DOHH2 (cell line): ENCODE measurements at regions not wholly inside any gene's neighbourhood (a gene's known extent, or its start where the extent isn't known, plus 50 kb on each side); places are given as distances from the start of the nearest gene placed in this dataset.

Source experiments
- H3F3A ChIP-seq: fragments of 200-600 bp; sonication (generic), shearing (Covaris generic); 2 replicates; pipeline ENCODE4 v1.6.0; 2016; ENCODE audit warnings: antibody characterized with exemption, mild to moderate bottlenecking; ENCODE audit not compliant: control insufficient read depth, insufficient read depth
- H3K27ac ChIP-seq: fragments of 200-600 bp; sonication (generic); 2 replicates; pipeline ENCODE4 v1.5.1; 2014; ENCODE audit warnings: low read depth, mild to moderate bottlenecking, low read length, moderate library complexity
- H3K27me3 ChIP-seq: fragments of 200-600 bp; sonication (generic); 2 replicates; pipeline ENCODE4 v1.6.1; 2014; ENCODE audit warnings: mild to moderate bottlenecking, low read length, mixed read lengths; ENCODE audit not compliant: control insufficient read depth
- H3K36me3 ChIP-seq: fragments of 200-600 bp; sonication (generic); 2 replicates; pipeline ENCODE4 v1.6.1; 2014; ENCODE audit warnings: mild to moderate bottlenecking, low read length, moderate library complexity, mixed read lengths; ENCODE audit not compliant: control insufficient read depth
- H3K4me1 ChIP-seq: fragments of 200-600 bp; sonication (generic); 2 replicates; pipeline ENCODE4 v1.6.1; 2014; ENCODE audit warnings: mild to moderate bottlenecking, low read length, mixed read lengths; ENCODE audit not compliant: control insufficient read depth
- H3K4me2 ChIP-seq: fragments of 200-600 bp; sonication (generic); 2 replicates; pipeline ENCODE4 v1.6.0; 2014; ENCODE audit warnings: mild to moderate bottlenecking, low read length, moderate library complexity
- H3K4me3 ChIP-seq: fragments of 200-600 bp; sonication (generic); 2 replicates; pipeline ENCODE4 v1.5.1; 2014; ENCODE audit warnings: mild to moderate bottlenecking, low read length, mixed read lengths
- H3K79me2 ChIP-seq: fragments of 200-600 bp; sonication (generic); 2 replicates; pipeline ENCODE4 v1.6.1; 2014; ENCODE audit warnings: mild to moderate bottlenecking, low read length, mixed read lengths; ENCODE audit not compliant: control insufficient read depth
- H3K9me2 ChIP-seq: fragments of 200-600 bp; sonication (generic); replicated peaks from 2 replicates; pipeline ENCODE4 v1.6.1; 2014; ENCODE audit warnings: mild to moderate bottlenecking, low read length, mixed read lengths; ENCODE audit not compliant: control insufficient read depth
- H3K9me3 ChIP-seq: fragments of 200-600 bp; sonication (generic); 2 replicates; pipeline ENCODE4 v1.6.1; 2014; ENCODE audit warnings: antibody characterized with exemption, low read length, mixed read lengths; ENCODE audit not compliant: control insufficient read depth, insufficient read depth
- H4K20me1 ChIP-seq: fragments of 200-600 bp; sonication (generic); 2 replicates; pipeline ENCODE4 v1.6.0; 2014; ENCODE audit warnings: low read depth, mild to moderate bottlenecking, antibody characterized with exemption, low read length, moderate library complexity; ENCODE audit not compliant: control insufficient read depth, insufficient read depth
- EZH2phosphoT487 ChIP-seq: fragments of 200-600 bp; sonication (generic); IDR thresholded peaks from 2 replicates; pipeline ENCODE4 v1.6.1; 2017; ENCODE audit warnings: borderline replicate concordance, mild to moderate bottlenecking, antibody characterized with exemption, low read length, moderate library complexity, mixed read lengths
- TF ChIP-seq, protein P1 (sequence below): fragments of 200-600 bp; sonication (generic); IDR thresholded peaks from one replicate; pipeline ENCODE4 v1.5.1; 2014; ENCODE audit warnings: antibody characterized with exemption, mild to moderate bottlenecking, low read depth, low read length; ENCODE audit not compliant: poor library complexity, severe bottlenecking

DNA sequence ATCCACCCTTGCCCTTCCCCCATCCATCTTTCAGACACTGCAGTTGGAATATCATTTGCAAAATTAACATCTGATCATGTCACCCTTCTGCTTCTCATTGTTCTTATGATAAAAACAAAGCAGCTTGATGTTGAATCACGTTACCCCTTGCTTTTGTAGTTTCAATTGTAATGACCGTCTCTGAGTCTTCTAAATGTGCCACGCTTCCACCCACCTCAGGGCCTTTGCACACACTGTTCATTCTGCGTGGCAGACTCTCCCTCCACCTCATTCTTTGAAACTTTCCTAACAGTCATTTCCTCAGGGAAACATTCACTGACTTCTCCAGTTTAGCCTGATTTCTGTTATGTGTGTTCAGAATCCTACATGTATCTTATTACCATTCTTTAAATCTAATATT is 143.6 kb upstream of the LMO4 start:
- TF ChIP-seq, protein P1, sequence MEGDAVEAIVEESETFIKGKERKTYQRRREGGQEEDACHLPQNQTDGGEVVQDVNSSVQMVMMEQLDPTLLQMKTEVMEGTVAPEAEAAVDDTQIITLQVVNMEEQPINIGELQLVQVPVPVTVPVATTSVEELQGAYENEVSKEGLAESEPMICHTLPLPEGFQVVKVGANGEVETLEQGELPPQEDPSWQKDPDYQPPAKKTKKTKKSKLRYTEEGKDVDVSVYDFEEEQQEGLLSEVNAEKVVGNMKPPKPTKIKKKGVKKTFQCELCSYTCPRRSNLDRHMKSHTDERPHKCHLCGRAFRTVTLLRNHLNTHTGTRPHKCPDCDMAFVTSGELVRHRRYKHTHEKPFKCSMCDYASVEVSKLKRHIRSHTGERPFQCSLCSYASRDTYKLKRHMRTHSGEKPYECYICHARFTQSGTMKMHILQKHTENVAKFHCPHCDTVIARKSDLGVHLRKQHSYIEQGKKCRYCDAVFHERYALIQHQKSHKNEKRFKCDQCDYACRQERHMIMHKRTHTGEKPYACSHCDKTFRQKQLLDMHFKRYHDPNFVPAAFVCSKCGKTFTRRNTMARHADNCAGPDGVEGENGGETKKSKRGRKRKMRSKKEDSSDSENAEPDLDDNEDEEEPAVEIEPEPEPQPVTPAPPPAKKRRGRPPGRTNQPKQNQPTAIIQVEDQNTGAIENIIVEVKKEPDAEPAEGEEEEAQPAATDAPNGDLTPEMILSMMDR: no peak
- TF ChIP-seq EZH2phosphoT487: no peak
- Histone ChIP-seq H3F3A (no peaks in the 10 kb centered on the region), H3K9me3 (no peaks in the 10 kb centered on the region)

DNA sequence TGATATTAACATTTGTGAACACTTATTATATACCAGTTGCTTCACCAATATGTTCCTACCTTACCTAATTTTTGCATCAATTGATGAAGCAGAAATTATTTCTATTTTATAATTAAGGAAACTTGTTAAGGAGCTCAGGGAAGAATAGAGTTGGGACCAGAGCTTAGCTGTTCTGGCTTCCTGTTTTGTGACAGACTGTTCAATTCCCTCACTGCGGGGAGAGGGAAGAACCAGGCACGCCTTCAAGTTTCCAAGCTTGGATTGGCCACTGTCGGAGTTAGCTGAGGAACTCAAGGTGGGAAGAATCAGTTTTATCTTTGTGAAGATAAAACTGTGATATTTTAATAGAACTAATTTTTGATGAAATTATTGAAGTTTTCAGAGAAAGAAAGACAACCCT is 142.3 kb upstream of the LMO4 start:
- Histone ChIP-seq H3K4me3 (no peak overlapping the region), H3K36me3 (no peaks in the 10 kb centered on the region), H3K79me2 (no peaks in the 10 kb centered on the region), H3K9me3 (no peaks in the 10 kb centered on the region), H3F3A (no peaks in the 10 kb centered on the region), H3K4me2 (no peak overlapping the region), H3K4me1 (no peaks in the 10 kb centered on the region), H3K9me2 (no peaks in the 10 kb centered on the region), H3K27me3 (peaks cover 2% of the 10 kb centered on the region; the same call in 1 of the 2 replicates), H4K20me1 (no peaks in the 10 kb centered on the region), H3K27ac (no peak overlapping the region)
- TF ChIP-seq, protein P1: no peak
- no peak for TF ChIP-seq EZH2phosphoT487

More for the DNA sequence above, 143.6 kb upstream of the LMO4 start:
- no peak overlapping the region for H3K4me3 ChIP-seq
- H3K9me2 ChIP-seq: no peaks in the 10 kb centered on the region
- no peaks in the 10 kb centered on the region for H3K36me3 ChIP-seq
- no peaks in the 10 kb centered on the region for H3K4me1 ChIP-seq
- H3K79me2 ChIP-seq: no peaks in the 10 kb centered on the region
- H3K27me3 ChIP-seq: no peaks in the 10 kb centered on the region; the same call in 1 of the 2 replicates
- no peak overlapping the region for H3K27ac ChIP-seq
- no peak overlapping the region for H3K4me2 ChIP-seq
- H4K20me1 ChIP-seq: no peaks in the 10 kb centered on the region

DNA sequence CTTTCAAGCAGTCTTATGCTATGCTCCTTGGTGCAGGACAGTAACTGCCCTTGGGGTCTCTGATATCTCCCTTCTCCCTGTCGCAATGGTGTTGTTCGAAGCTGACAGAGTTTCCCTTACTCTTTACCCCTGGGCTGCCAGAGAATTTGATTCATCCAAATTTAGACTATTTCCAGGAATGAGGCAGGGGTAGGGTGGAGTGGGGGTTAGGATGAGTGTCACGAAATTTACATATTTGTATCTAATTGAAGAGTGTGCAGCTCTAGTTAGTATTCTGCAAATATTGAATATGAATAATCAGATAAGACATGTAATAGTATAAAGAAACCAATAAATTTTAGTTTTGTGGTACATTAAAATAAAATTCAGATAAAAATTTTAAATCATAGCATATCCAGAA is 140.0 kb upstream of the LMO4 start:
- no peaks in the 10 kb centered on the region for H3K9me2 ChIP-seq
- H4K20me1 ChIP-seq: no peaks in the 10 kb centered on the region
- TF ChIP-seq, protein P1: no peak
- TF ChIP-seq EZH2phosphoT487: no peak
- H3K36me3 ChIP-seq: no peaks in the 10 kb centered on the region
- no peaks in the 10 kb centered on the region for H3K79me2 ChIP-seq
- no peaks in the 10 kb centered on the region for H3F3A ChIP-seq
- no peak overlapping the region for H3K27ac ChIP-seq
- H3K4me1 ChIP-seq: no peaks in the 10 kb centered on the region
- H3K9me3 ChIP-seq: no peaks in the 10 kb centered on the region
- 0 out of 2 replicates have a peak, but pooled peaks cover 3% of the 10 kb centered on the region for H3K27me3 ChIP-seq
- no peak overlapping the region for H3K4me3 ChIP-seq
- no peak overlapping the region for H3K4me2 ChIP-seq

DNA sequence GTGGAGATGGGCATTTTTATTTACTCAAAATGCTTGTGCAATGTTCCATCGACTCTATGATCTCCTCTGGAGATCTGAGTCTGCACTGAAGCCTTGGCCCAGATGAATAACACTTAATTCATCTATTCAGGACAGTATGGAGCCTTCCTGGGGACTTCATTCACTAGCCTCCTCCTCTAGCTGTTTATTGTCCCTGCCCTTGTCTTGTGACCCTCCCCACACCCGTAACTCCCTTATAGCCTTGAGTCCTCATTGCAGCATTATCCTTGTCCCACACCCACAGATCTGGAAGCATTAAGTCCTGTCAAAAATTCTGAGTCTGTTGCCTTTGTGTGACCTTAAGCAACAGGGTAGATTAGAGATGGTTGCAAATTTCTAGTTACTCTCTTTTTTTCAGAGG is 138.3 kb upstream of the LMO4 start:
- TF ChIP-seq, protein P1: no peak
- no peak for TF ChIP-seq EZH2phosphoT487
- no peaks in the 10 kb centered on the region for H3K79me2 ChIP-seq
- H3K9me3 ChIP-seq: no peaks in the 10 kb centered on the region
- no peaks in the 10 kb centered on the region for H4K20me1 ChIP-seq
- H3F3A ChIP-seq: no peaks in the 10 kb centered on the region
- H3K4me2 ChIP-seq: no peak overlapping the region
- no peaks in the 10 kb centered on the region for H3K9me2 ChIP-seq
- H3K36me3 ChIP-seq: no peaks in the 10 kb centered on the region
- no peak overlapping the region for H3K4me3 ChIP-seq
- H3K27ac ChIP-seq: no peak overlapping the region
- no peaks in the 10 kb centered on the region for H3K4me1 ChIP-seq
- H3K27me3 ChIP-seq: 0 out of 2 replicates have a peak, but pooled peaks cover 3% of the 10 kb centered on the region
